ENCODE measurements at regions not wholly inside any gene's neighbourhood (a gene's known extent, or its start where the extent isn't known, plus 50 kb on each side); places are given as distances from the start of the nearest gene placed in this dataset.

GRCh38 chr13:86201477-86201876 lies 402.3 kb upstream of the SLITRK6 start:
- no peak for TF ChIP-seq POLR2A (IDR thresholded peaks at IDR 0.05)
- TF ChIP-seq CTCF (IDR thresholded peaks at IDR 0.05): no peak
- no peak for DNase-seq

GRCh38 chr13:86193281-86193680 lies 394.1 kb upstream of the SLITRK6 start:
- H3K4me1 ChIP-seq: no peaks in the 10 kb centered on the region
- H3K9me3 ChIP-seq: no peaks in the 10 kb centered on the region
- no peaks in the 10 kb centered on the region for H3K36me3 ChIP-seq
- TF ChIP-seq CTCF (IDR thresholded peaks at IDR 0.05): no peak
- no peak for TF ChIP-seq POLR2A (IDR thresholded peaks at IDR 0.05)
- no peak overlapping the region for H3K27ac ChIP-seq
- no peak overlapping the region for H3K4me3 ChIP-seq
- DNase-seq: no peak
- no peaks in the 10 kb centered on the region for H3K27me3 ChIP-seq

More at GRCh38 chr13:86201477-86201876, 402.3 kb upstream of the SLITRK6 start:
- no peaks in the 10 kb centered on the region for H3K4me1 ChIP-seq
- H3K4me3 ChIP-seq: no peak overlapping the region
- H3K27me3 ChIP-seq: no peaks in the 10 kb centered on the region
- H3K36me3 ChIP-seq: no peaks in the 10 kb centered on the region
- no peaks in the 10 kb centered on the region for H3K9me3 ChIP-seq
- no peak overlapping the region for H3K27ac ChIP-seq

GRCh38 chr13:86188170-86188569 lies 389.0 kb upstream of the SLITRK6 start:
- Histone ChIP-seq H3K4me1 (no peaks in the 10 kb centered on the region), H3K4me3 (no peak overlapping the region), H3K9me3 (peaks cover 0 to 2% (median 0%) of the 10 kb centered on the region in 4 donors), H3K27me3 (no peaks in the 10 kb centered on the region), H3K27ac (no peak overlapping the region), H3K36me3 (no peaks in the 10 kb centered on the region)
- DNase-seq: no peak
- TF ChIP-seq POLR2A (IDR thresholded peaks at IDR 0.05) (no peak), CTCF (IDR thresholded peaks at IDR 0.05) (no peak)

- no peak for TF ChIP-seq POLR2A (IDR thresholded peaks at IDR 0.05)
- no peak for TF ChIP-seq CTCF (IDR thresholded peaks at IDR 0.05)
- no peak for DNase-seq
- Histone ChIP-seq H3K9me3 (peaks cover 0 to 2% (median 0%) of the 10 kb centered on the region in 4 donors), H3K27me3 (no peaks in the 10 kb centered on the region), H3K4me3 (no peak overlapping the region), H3K36me3 (no peaks in the 10 kb centered on the region), H3K27ac (no peak overlapping the region), H3K4me1 (no peaks in the 10 kb centered on the region)
Measured at GRCh38 chr13:86185636-86186035, 386.4 kb upstream of the SLITRK6 start.

- Histone ChIP-seq H3K36me3 (no peaks in the 10 kb centered on the region), H3K27ac (no peak overlapping the region), H3K9me3 (peaks cover 0 to 2% (median 0%) of the 10 kb centered on the region in 4 donors), H3K27me3 (no peaks in the 10 kb centered on the region), H3K4me3 (no peak overlapping the region), H3K4me1 (no peaks in the 10 kb centered on the region)
- TF ChIP-seq CTCF (IDR thresholded peaks at IDR 0.05): no peak
- no peak for TF ChIP-seq POLR2A (IDR thresholded peaks at IDR 0.05)
- DNase-seq: no peak
Measured at GRCh38 chr13:86185107-86185506, 385.9 kb upstream of the SLITRK6 start.

- Histone ChIP-seq H3K4me1 (no peaks in the 10 kb centered on the region), H3K27ac (no peak overlapping the region), H3K4me3 (no peak overlapping the region), H3K36me3 (no peaks in the 10 kb centered on the region), H3K27me3 (no peaks in the 10 kb centered on the region), H3K9me3 (no peaks in the 10 kb centered on the region)
- DNase-seq: no peak
- no peak for TF ChIP-seq CTCF (IDR thresholded peaks at IDR 0.05)
- TF ChIP-seq POLR2A (IDR thresholded peaks at IDR 0.05): no peak
Measured at GRCh38 chr13:86174622-86175021, 375.4 kb upstream of the SLITRK6 start.

Data from Peyer's patch (tissue), 4 donors.